Stimulated activated naive CD8-positive, alpha-beta T cell treated with anti-CD3 and anti-CD28 coated beads, Interleukin-15, Interleukin-2, amounts not matched to agents 100 ng/mL and 50 ng/mL, for 24 hours (primary cell): ENCODE measurements at regions not wholly inside any gene's neighbourhood (a gene's known extent, or its start where the extent isn't known, plus 50 kb on each side); places are given as distances from the start of the nearest gene placed in this dataset.

ENCODE experiments used
- H3K27ac Mint-ChIP-seq: one replicate; pipeline ENCODE4 v1.8.0; 2021; ENCODE audit warnings: mild to moderate bottlenecking, mixed read lengths
- H3K27me3 Mint-ChIP-seq: one replicate; pipeline ENCODE4 v1.8.0; 2021; ENCODE audit warnings: mixed read lengths
- H3K36me3 Mint-ChIP-seq: one replicate; pipeline ENCODE4 v1.8.0; 2021; ENCODE audit warnings: low read depth, mixed read lengths
- H3K4me1 Mint-ChIP-seq: one replicate; pipeline ENCODE4 v1.8.0; 2021; ENCODE audit warnings: low read depth, mixed read lengths
- H3K4me3 Mint-ChIP-seq: one replicate; pipeline ENCODE4 v1.8.0; 2021; ENCODE audit warnings: mild to moderate bottlenecking, mixed read lengths
- H3K9me3 Mint-ChIP-seq: one replicate; pipeline ENCODE4 v1.8.0; 2021; ENCODE audit warnings: mixed read lengths

DNA sequence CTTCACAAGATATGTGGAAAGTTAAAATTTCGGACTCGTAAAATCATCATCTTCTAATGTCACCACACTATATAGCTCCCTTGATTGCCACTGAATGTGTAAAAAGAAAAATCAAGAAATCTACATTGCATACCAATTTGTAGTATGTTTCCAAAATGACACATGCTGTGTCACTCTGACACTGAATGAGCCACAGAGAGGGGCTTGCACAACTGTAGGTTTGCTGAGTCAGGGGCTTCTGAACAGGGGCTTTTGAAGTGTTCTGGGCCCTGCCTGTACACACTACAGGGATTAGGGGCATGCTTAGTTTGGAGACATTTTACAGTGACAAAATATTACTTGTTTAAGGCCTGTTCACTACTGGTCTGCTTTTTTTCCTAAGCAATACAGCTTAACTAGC is 234.4 kb upstream of the GRAMD2B start:
- Mint-ChIP-seq H3K4me3 (no peak overlapping the region), H3K36me3 (no peaks in the 10 kb centered on the region), H3K4me1 (no peaks in the 10 kb centered on the region), H3K9me3 (no peaks in the 10 kb centered on the region), H3K27ac (no peak overlapping the region), H3K27me3 (no peaks in the 10 kb centered on the region)

DNA sequence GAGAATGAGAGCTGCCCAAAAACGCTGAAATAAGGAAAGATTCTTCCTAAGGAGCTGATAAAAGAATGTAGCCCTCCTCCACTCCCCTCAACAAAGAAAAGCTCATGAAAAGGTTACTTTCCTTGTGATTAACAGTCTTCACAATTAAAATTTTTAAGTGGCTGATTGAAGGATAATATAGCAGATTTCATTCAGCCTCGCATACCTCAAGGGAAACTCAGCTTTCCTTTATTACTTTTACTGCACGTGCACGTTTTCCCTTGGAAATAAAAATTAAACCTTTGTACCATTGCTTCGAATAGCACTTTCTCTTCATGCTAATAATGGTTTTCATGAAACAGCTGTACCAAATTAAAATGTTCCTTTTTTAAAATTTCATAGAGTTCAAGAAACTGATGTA is 234.0 kb upstream of the GRAMD2B start:
- H3K27ac Mint-ChIP-seq: no peak overlapping the region
- H3K9me3 Mint-ChIP-seq: no peaks in the 10 kb centered on the region
- H3K27me3 Mint-ChIP-seq: no peaks in the 10 kb centered on the region
- H3K4me1 Mint-ChIP-seq: no peaks in the 10 kb centered on the region
- H3K36me3 Mint-ChIP-seq: no peaks in the 10 kb centered on the region
- no peak overlapping the region for H3K4me3 Mint-ChIP-seq

DNA sequence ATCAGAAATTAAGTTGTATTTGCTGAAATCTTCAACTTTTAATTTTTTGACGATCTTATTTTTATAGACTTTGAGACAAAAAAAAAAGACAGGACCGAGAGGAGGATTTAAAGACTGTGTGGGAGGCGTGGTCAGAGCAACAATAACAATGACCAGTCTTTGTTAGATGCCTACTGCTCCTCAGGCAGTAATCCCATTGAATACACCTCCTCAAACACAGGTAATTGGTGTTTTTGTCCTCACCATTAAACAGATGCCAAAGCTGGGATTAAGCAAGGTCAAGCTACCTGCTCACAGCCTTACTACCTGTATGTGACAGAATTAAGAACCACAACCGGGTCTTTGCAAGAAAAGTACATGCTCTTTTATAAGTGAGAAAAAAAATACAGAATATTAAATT is 233.3 kb upstream of the GRAMD2B start:
- Mint-ChIP-seq H3K36me3 (no peaks in the 10 kb centered on the region), H3K9me3 (no peaks in the 10 kb centered on the region), H3K4me1 (no peaks in the 10 kb centered on the region), H3K27ac (no peak overlapping the region), H3K4me3 (no peak overlapping the region), H3K27me3 (no peaks in the 10 kb centered on the region)

DNA sequence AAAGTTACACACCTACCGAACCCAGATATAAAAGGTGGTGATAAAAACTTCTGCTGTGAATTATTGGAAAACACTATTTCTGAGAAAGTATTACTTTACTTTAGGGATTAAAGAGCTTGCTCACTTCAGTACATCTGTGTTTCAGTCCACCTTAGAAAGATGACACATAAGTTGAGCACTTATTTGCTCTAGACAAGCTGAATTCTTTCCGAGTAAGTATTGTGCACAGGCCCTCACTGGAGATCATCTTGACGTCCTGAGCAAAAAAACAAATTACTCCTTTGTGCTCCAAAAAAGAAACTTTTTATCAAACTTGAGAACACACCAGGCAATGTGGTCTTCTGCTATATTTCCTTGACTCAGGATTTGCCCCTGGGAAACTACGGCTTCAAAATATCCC is 231.0 kb upstream of the GRAMD2B start:
- no peak overlapping the region for H3K4me3 Mint-ChIP-seq
- H3K4me1 Mint-ChIP-seq: no peaks in the 10 kb centered on the region
- H3K36me3 Mint-ChIP-seq: no peaks in the 10 kb centered on the region
- no peak overlapping the region for H3K27ac Mint-ChIP-seq
- no peaks in the 10 kb centered on the region for H3K9me3 Mint-ChIP-seq
- H3K27me3 Mint-ChIP-seq: no peaks in the 10 kb centered on the region

DNA sequence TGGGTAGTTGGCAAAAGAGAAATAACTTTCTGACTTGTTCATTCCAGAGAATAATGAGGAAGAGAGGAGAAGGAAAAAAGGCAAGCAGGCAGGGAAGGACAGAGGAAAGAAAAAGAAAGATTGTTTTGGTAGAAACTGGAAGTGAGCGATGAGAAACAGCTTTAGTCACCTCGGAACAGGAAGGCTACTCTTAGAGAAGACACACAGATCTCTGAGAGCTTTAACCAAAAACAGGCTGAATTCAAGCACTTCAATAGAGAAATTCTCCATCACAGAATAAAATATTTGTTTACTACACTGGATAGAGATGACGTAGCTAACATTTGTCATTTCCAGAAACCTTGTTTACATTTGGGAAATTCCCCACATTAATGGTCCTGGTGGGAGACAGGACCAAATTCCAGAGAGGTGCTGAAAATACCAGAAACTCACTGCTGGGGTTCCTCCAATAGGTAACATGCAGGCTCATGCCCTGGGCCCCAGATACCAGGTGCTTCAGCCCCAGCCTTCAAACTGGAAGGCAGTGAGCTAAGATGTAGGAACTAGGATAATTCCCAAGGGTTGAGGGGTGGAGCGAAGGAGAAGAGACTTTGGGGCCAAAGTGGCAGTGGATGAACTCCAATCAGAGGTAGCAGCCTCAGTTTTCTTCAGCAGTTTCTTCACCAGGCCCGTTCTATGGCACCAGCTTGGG is 227.7 kb upstream of the GRAMD2B start:
- no peaks in the 10 kb centered on the region for H3K4me1 Mint-ChIP-seq
- no peaks in the 10 kb centered on the region for H3K36me3 Mint-ChIP-seq
- no peaks in the 10 kb centered on the region for H3K27me3 Mint-ChIP-seq
- no peaks in the 10 kb centered on the region for H3K9me3 Mint-ChIP-seq
- H3K4me3 Mint-ChIP-seq: no peak overlapping the region
- no peak overlapping the region for H3K27ac Mint-ChIP-seq

DNA sequence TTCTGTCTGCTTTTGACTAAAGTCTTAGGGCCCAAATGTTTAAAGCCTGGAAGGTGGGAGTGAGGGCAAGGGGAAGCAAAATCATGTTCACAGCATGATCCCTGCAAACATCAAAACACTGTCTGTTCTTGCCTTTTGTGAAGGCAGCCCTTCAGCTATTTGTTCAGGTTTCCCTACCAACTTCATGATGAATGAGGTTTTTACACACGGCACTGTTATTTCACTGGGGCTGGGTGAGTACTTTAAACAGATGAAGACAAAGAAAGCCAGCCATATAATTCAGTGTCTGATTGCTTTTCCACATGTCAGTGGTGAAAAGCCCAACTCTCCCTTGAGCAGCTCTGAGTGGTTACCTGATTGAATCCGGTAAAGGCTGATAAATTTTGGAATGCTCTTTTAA is 224.7 kb upstream of the GRAMD2B start:
- Mint-ChIP-seq H3K27me3 (peaks cover 4% of the 10 kb centered on the region), H3K36me3 (no peaks in the 10 kb centered on the region), H3K4me1 (no peaks in the 10 kb centered on the region), H3K27ac (no peak overlapping the region), H3K9me3 (peaks cover 10% of the 10 kb centered on the region), H3K4me3 (no peak overlapping the region)

DNA sequence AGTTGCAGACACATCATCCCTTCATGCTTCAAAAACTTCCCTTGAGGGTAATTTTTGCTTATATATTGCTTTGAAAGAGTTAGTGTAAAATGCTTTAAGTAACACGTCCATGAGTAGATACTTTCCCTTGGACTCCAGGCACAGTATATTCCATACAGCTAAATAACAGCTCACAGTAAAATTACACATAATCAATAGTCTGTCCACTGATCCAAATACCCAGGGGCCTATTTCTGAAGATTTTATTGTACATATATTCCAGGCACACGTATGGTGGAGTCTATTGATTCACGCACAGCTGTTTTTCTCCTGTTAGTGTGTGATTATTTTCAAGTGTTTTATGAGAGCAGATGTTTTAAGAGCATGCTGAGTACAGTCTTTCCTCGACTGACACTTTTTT is 223.7 kb upstream of the GRAMD2B start:
- Mint-ChIP-seq H3K9me3 (peaks cover 10% of the 10 kb centered on the region), H3K36me3 (no peaks in the 10 kb centered on the region), H3K4me1 (no peaks in the 10 kb centered on the region), H3K4me3 (no peak overlapping the region), H3K27me3 (peaks cover 4% of the 10 kb centered on the region), H3K27ac (no peak overlapping the region)

DNA sequence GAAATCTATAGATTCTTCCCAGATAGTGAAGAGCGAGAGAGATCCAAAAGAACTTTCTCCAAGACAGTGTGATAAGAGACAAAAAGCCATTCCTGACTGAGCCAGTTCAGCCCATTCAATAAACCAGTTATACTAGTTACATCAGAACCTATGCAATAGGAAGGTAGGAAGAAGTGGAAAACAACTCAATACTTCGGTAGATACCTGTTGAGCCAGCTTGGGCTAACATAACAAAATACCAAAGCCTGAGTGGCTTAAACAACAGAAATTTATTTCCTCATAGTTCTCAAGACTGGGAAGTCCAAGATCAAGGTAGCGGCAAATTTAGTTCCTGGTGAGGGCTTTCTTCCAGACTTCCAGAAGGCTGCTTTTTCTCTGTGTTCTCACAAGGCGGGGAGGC is 214.5 kb upstream of the GRAMD2B start:
- H3K27ac Mint-ChIP-seq: no peak overlapping the region
- H3K9me3 Mint-ChIP-seq: peaks cover 13% of the 10 kb centered on the region
- no peak overlapping the region for H3K4me3 Mint-ChIP-seq
- H3K27me3 Mint-ChIP-seq: no peaks in the 10 kb centered on the region
- no peaks in the 10 kb centered on the region for H3K36me3 Mint-ChIP-seq
- H3K4me1 Mint-ChIP-seq: no peaks in the 10 kb centered on the region

DNA sequence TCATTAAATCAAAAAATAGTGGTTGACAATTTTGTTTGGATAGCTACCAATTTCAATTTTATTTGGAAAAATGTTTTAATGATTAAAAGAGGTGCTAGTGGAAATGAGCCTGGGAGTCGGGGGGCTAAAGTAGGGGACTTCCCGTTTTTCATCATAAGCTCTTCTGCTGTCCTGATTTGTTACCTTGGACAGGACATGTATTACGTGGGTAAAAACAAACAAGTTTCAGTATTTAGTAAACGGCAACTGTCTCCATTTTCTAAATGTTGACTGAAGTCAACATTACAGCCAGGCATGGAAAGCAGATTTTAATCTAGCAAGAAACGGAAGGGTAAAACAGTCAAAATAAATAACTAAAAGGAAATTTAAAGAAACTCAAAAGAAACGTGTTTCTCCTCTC is 212.3 kb upstream of the GRAMD2B start:
- no peaks in the 10 kb centered on the region for H3K27me3 Mint-ChIP-seq

DNA sequence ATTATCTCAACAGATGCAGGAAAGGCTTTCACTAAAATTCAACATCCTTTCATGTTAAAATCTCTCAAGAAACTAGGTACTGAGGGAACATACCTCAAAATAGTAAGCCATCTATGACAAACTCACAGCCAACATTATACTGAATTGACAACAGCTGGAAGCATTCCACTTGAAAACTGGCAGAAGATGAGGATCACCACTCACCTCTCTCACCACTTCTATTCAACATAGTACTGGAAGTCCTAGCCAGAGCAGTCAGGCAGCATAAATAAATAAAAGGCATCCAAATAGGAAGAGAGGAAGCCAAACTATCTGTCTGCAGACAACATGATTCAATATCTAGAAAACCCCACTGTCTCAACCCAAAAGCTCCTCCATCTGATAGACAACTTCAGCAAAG is 203.6 kb upstream of the GRAMD2B start:
- Mint-ChIP-seq H3K36me3 (no peaks in the 10 kb centered on the region), H3K27ac (no peak overlapping the region)

More for the DNA sequence above, 212.3 kb upstream of the GRAMD2B start:
- Mint-ChIP-seq H3K9me3 (peaks cover 5% of the 10 kb centered on the region), H3K36me3 (no peaks in the 10 kb centered on the region), H3K4me3 (no peak overlapping the region), H3K4me1 (no peaks in the 10 kb centered on the region), H3K27ac (no peak overlapping the region)

DNA sequence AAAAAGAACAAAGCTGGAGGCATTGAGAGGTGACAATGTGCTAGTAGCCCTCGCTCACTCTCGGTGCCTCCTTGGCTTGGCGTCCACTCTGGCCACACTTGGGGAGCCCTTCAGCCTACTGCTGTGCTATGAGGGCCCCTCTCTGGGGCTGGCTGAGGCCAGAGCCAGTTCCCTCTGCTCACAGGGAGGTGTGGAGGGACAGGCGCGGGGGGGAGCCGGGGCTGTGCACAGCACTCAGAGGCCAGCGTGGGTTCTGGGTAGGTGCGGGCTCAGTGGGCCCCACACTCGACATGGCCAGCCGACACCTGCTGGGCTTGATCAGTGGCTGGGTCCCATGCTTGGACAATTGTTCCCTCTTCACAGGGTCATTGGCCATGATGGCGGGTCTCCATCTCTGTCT is 202.5 kb upstream of the GRAMD2B start:
- Mint-ChIP-seq H3K4me3 (no peak overlapping the region), H3K27me3 (no peaks in the 10 kb centered on the region), H3K9me3 (peaks cover 4% of the 10 kb centered on the region), H3K4me1 (no peaks in the 10 kb centered on the region), H3K36me3 (no peaks in the 10 kb centered on the region), H3K27ac (no peak overlapping the region)

More for the DNA sequence above, 203.6 kb upstream of the GRAMD2B start:
- Mint-ChIP-seq H3K27me3 (no peaks in the 10 kb centered on the region), H3K9me3 (peaks cover 4% of the 10 kb centered on the region), H3K4me3 (no peak overlapping the region), H3K4me1 (no peaks in the 10 kb centered on the region)

DNA sequence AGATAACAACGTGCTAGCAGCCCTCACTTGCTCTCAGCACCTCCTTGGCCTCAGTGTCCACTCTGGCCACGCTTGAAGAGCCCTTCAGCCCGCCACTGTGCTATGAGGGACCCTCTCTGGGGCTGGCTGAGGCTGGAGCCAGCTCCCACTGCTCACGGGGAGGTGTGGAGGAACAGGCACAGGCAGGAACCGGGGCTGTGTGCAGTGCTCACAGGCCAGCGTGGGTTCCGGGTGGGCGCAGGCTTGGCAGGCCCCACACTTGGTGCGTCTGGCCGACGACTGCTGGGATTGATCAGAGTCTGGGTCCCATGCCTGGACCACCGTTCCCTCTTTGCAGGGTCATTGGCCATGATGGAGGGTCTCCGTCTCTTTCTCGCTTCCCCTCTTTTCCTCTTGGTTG is 194.3 kb upstream of the GRAMD2B start:
- Mint-ChIP-seq H3K27ac (no peak overlapping the region), H3K4me3 (no peak overlapping the region), H3K4me1 (no peaks in the 10 kb centered on the region), H3K9me3 (peaks cover 19% of the 10 kb centered on the region), H3K36me3 (no peaks in the 10 kb centered on the region), H3K27me3 (no peaks in the 10 kb centered on the region)

DNA sequence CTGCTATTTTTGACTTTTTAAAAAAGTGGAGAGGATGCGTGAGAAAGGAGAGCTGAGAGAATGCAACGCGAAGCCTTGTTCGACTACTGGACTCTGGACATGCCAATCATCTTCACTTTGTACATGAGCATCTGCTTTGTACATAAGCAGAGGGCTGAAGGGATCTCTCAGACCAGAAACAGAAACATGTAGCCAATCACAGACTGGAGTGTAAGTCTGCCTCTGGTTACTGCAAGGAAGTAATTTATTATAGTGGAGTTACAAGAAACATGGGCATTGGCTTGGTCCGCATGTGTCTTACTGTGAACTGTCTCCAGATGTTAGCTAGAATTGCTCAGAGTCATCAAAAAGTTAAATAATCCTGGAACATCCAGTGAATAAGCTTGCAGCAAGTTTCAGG is 190.0 kb upstream of the GRAMD2B start:
- Mint-ChIP-seq H3K27me3 (no peaks in the 10 kb centered on the region), H3K4me1 (no peaks in the 10 kb centered on the region), H3K9me3 (peaks cover 5% of the 10 kb centered on the region), H3K4me3 (no peak overlapping the region), H3K27ac (no peak overlapping the region), H3K36me3 (no peaks in the 10 kb centered on the region)

DNA sequence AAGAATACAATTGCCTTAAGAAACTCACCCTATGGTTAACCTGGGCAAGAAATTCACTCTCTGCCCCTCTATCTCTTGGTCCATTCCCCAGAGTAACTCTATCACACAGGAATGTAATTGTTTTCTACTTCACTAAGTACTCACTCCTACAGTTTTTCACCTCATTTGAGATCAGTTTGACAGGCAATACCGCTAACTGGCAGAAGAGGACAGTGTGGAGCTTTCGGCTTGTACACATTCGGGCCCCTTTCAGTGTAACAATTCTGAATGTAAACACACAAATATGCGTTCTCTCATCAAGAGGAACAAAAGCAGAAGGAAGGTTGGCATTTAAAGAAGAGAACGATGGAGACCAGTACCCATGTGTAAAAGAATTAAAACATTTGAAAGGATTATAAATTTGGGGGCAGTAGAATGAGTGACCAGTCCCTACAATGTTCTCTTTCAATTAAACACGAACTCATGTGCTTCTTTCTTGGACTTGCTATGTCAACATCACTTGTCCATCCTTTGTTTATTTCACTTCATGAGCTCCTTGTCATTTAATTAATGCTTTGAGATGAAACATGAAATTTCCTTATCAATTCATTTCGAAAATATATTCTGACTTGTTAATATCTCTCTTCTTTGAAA is 188.5 kb upstream of the GRAMD2B start:
- H3K9me3 Mint-ChIP-seq: peaks cover 5% of the 10 kb centered on the region
- H3K36me3 Mint-ChIP-seq: no peaks in the 10 kb centered on the region
- H3K4me1 Mint-ChIP-seq: no peaks in the 10 kb centered on the region
- H3K4me3 Mint-ChIP-seq: no peak overlapping the region
- H3K27me3 Mint-ChIP-seq: no peaks in the 10 kb centered on the region
- no peak overlapping the region for H3K27ac Mint-ChIP-seq

DNA sequence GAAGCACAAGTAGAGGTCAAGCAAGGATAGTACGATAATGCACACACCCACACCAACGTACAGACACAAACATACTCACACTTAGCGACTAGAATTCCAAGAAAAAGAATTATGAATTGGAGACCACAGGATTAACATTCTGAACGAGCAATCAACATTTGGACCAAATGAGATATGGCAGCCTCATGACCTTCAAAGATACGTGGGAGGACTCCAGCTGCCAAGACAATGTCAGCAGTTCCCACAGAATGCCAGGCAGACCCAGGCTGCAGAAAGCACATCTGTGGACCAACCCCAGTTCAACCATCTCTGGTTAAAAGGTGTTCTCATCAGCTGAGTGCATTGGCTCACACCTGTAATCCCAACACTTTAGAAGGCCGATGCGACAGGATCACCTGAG is 187.6 kb upstream of the GRAMD2B start:
- Mint-ChIP-seq H3K27ac (no peak overlapping the region), H3K4me3 (no peak overlapping the region), H3K27me3 (no peaks in the 10 kb centered on the region), H3K36me3 (no peaks in the 10 kb centered on the region), H3K9me3 (peaks cover 5% of the 10 kb centered on the region), H3K4me1 (no peaks in the 10 kb centered on the region)

DNA sequence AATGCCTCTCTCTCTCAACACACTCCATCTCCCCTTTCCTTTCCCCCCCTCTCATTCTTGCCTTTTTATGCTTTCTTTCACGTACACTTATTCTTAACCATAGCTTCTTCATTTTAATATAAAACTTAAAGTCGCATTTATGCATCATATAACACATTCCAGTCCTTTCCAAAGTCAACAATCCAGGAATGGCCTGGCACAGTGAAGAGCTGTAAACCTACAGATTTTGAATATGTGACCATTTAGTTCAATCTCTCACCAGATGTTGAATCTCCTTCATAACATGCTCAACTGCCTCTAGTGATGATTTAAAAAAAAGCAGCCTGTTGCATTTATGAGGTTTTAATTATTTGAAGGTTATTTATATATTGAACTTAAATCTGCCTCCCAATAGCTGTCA is 186.2 kb upstream of the GRAMD2B start:
- Mint-ChIP-seq H3K27me3 (no peaks in the 10 kb centered on the region), H3K36me3 (no peaks in the 10 kb centered on the region), H3K4me3 (no peak overlapping the region), H3K27ac (no peak overlapping the region), H3K4me1 (no peaks in the 10 kb centered on the region), H3K9me3 (peaks cover 1% of the 10 kb centered on the region)
